Stimulated activated CD8-positive, alpha-beta memory T cell treated with anti-CD3 and anti-CD28 coated beads, Interleukin-12 subunit alpha, Interleukin-12 subunit beta, amount 100 ng/mL, for 1 hour (primary cell): ENCODE measurements at regions not wholly inside any gene's neighbourhood (a gene's known extent, or its start where the extent isn't known, plus 50 kb on each side); places are given as distances from the start of the nearest gene placed in this dataset.
A peak's percentile ranks its signal among the peaks of the same experiment; 100 is the strongest.
"Not testable (repeated sequence)": the region's sequence is repeated elsewhere in the genome, so short reads cannot be mapped to it uniquely, and the experiment has no call there.

ENCODE experiments used
- DNase-seq: peaks from one replicate; pipeline ENCODE4 v3.0.0-alpha.2; 2020; ENCODE audit warnings: low read depth

- no peak for DNase-seq
Measured at GRCh38 chr7:12004581-12004980, 172.6 kb upstream of the THSD7A start.

GRCh38 chr7:12007576-12007975 lies 175.6 kb upstream of the THSD7A start:
- DNase-seq: no peak

- DNase-seq: no peak
Measured at GRCh38 chr7:12013983-12014382, 182.0 kb upstream of the THSD7A start.

GRCh38 chr7:12016439-12016838 lies 184.4 kb upstream of the THSD7A start:
- DNase-seq: no peak

- DNase-seq: no peak
Measured at GRCh38 chr7:12017046-12017445, 185.0 kb upstream of the THSD7A start.

- not testable (repeated sequence) for DNase-seq
Measured at GRCh38 chr7:12022011-12022410, 189.1 kb upstream of the TMEM106B start.

GRCh38 chr7:12025246-12025645 lies 185.8 kb upstream of the TMEM106B start:
- no peak for DNase-seq

- DNase-seq: no peak
Measured at GRCh38 chr7:12028508-12028907, 182.6 kb upstream of the TMEM106B start.

- DNase-seq: no peak
Measured at GRCh38 chr7:12030116-12030515, 181.0 kb upstream of the TMEM106B start.

GRCh38 chr7:12031186-12031585 lies 179.9 kb upstream of the TMEM106B start:
- DNase-seq: no peak

- no peak for DNase-seq
Measured at GRCh38 chr7:12031638-12032037, 179.5 kb upstream of the TMEM106B start.

- no peak for DNase-seq
Measured at GRCh38 chr7:12032146-12032545, 178.9 kb upstream of the TMEM106B start.

- DNase-seq: not testable (repeated sequence)
Measured at GRCh38 chr7:12043457-12043856, 167.6 kb upstream of the TMEM106B start.

GRCh38 chr7:12052211-12052610 lies 158.9 kb upstream of the TMEM106B start:
- DNase-seq: no peak

- no peak for DNase-seq
Measured at GRCh38 chr7:12053561-12053960, 157.5 kb upstream of the TMEM106B start.

- DNase-seq: no peak
Measured at GRCh38 chr7:12054830-12055229, 156.3 kb upstream of the TMEM106B start.

- DNase-seq: no peak
Measured at GRCh38 chr7:12056381-12056780, 154.7 kb upstream of the TMEM106B start.

GRCh38 chr7:12056977-12057376 lies 154.1 kb upstream of the TMEM106B start:
- no peak for DNase-seq

- no peak for DNase-seq
Measured at GRCh38 chr7:12062062-12062461, 149.0 kb upstream of the TMEM106B start.

GRCh38 chr7:12064586-12065127 lies 146.4 kb upstream of the TMEM106B start:
- DNase-seq: no peak

- no peak for DNase-seq
Measured at GRCh38 chr7:12066004-12066403, 145.1 kb upstream of the TMEM106B start.

GRCh38 chr7:12066521-12066920 lies 144.6 kb upstream of the TMEM106B start:
- no peak for DNase-seq

- peak; percentile 42 for DNase-seq
Measured at GRCh38 chr7:12067156-12067831, 143.8 kb upstream of the TMEM106B start.

- DNase-seq: no peak
Measured at GRCh38 chr7:12069757-12070156, 141.3 kb upstream of the TMEM106B start.
